HCT116 (cell line): ENCODE measurements at regions not wholly inside any gene's neighbourhood (a gene's known extent, or its start where the extent isn't known, plus 50 kb on each side); places are given as distances from the start of the nearest gene placed in this dataset.

Experiments used
- ATAC-seq: fragments of 200-7000 bp; cut with Tn5 transposase; 2 replicates; pipeline ENCODE4 v1.9.1; 2020; ENCODE audit warnings: mild to moderate bottlenecking, moderate library complexity
- BruUV-seq: library from RNA; stranded (reverse); fragments of 400-500 nt; replicated peaks from 2 replicates; lab custom pipeline; 2021; lab: Mats Ljungman, UMichigan
- CTCF ChIA-PET: fragments of 300-600 bp; sonication (Branson Sonifier 250); formaldehyde crosslinking; loops from one replicate; lab custom pipeline; 2021; ENCODE audit warnings: antibody characterized with exemption; lab: Charles Lee
- POLR2A ChIA-PET: fragments of 300-600, 350-600 bp; sonication (Branson Sonifier 250); formaldehyde crosslinking; loops from one replicate; lab custom pipeline; 2021; ENCODE audit warnings: antibody characterized with exemption; lab: Charles Lee
- RAD21 ChIA-PET, 2 experiments: fragments of 300-600 bp; sonication (Branson Sonifier 250); formaldehyde crosslinking; loops; one replicate each; lab custom pipeline; 2023; ENCODE audit warnings: low total read pairs in 2 of 2; ENCODE audit not compliant: uncharacterized antibody in 2 of 2, unreplicated experiment in 2 of 2, low non-redundant PET in 1 of 2; lab: Charles Lee
- DNase-seq: peaks from one replicate; pipeline ENCODE4 v3.0.0-alpha.2; 2010; ENCODE audit warnings: low read depth, low spot score
- H2AFZ ChIP-seq: fragments of 200-600 bp; shearing (Covaris generic), sonication (generic); 2 replicates; pipeline ENCODE4 v1.6.1; 2017; ENCODE audit warnings: low read depth, mixed run types, mixed read lengths, antibody characterized with exemption, low read length; ENCODE audit not compliant: poor library complexity, severe bottlenecking
- H3K27ac ChIP-seq: 2 replicates; pipeline ENCODE4 v1.5.1; 2012; ENCODE audit warnings: low read depth, low read length
- H3K27me3 ChIP-seq: fragments of 200-600 bp; sonication (generic); 2 replicates; pipeline ENCODE4 v1.6.1; 2016; ENCODE audit warnings: mixed run types, low read length, mixed read lengths; ENCODE audit not compliant: insufficient read depth
- H3K36me3 ChIP-seq, 2 experiments: fragments of 200-500 bp in 1 of 2; fragments of 200-600 bp in 1 of 2; sonication (Bioruptor generic) in 1 of 2; sonication (generic) in 1 of 2; 2 replicates each; pipeline versions ENCODE4 v1.5.1 to v1.6.1; 2014 to 2016; ENCODE audit warnings: low read length in 2 of 2, inconsistent platforms in 1 of 2, mixed read lengths in 1 of 2, mixed run types in 1 of 2; ENCODE audit not compliant: insufficient read depth in 2 of 2, control insufficient read depth in 1 of 2
- H3K4me1 ChIP-seq, 2 experiments: fragments of 200-600 bp in 1 of 2; sonication (generic) in 1 of 2; 2 replicates each; pipeline versions ENCODE4 v1.5.1 to v1.6.1; 2012 to 2017; ENCODE audit warnings: low read length in 2 of 2, inconsistent platforms in 1 of 2, mild to moderate bottlenecking in 1 of 2, mixed read lengths in 1 of 2, mixed run types in 1 of 2, moderate library complexity in 1 of 2; ENCODE audit not compliant: insufficient read depth in 2 of 2, control insufficient read depth in 1 of 2
- H3K4me2 ChIP-seq: fragments of 200-600 bp; sonication (generic); 2 replicates; pipeline ENCODE4 v1.6.1; 2017; ENCODE audit warnings: mixed run types, low read length, mixed read lengths
- H3K4me3 ChIP-seq, 2 experiments: fragments of 200-600 bp in 1 of 2; sonication (generic) in 1 of 2; replicated peaks in 1 of 2; 2 replicates each; pipeline ENCODE4 v1.5.1; 2011 to 2016; ENCODE audit warnings: low read length in 2 of 2, control low read depth in 1 of 2, low read depth in 1 of 2, mild to moderate bottlenecking in 1 of 2, mixed read lengths in 1 of 2, mixed run types in 1 of 2
- H3K79me2 ChIP-seq: fragments of 200-600 bp; sonication (generic); 2 replicates; pipeline ENCODE4 v1.6.1; 2017; ENCODE audit warnings: mild to moderate bottlenecking, mixed run types, low read length, moderate library complexity, mixed read lengths; ENCODE audit not compliant: insufficient read depth
- H3K9ac ChIP-seq: fragments of 200-600 bp; sonication (generic); 2 replicates; pipeline ENCODE4 v1.6.1; 2016; ENCODE audit warnings: low read length, mixed read lengths
- H3K9me2 ChIP-seq: fragments of 200-600 bp; sonication (generic), shearing (Covaris generic); 2 replicates; pipeline ENCODE4 v1.6.1; 2017; ENCODE audit warnings: mixed run types, mild to moderate bottlenecking, moderate library complexity; ENCODE audit not compliant: insufficient read depth
- H3K9me3 ChIP-seq, 2 experiments: fragments of 200-500 bp in 1 of 2; fragments of 200-600 bp in 1 of 2; sonication (Bioruptor generic) in 1 of 2; sonication (generic) in 1 of 2; 2 replicates each; pipeline ENCODE4 v1.6.1; 2014 to 2017; ENCODE audit warnings: low read length in 2 of 2, mixed read lengths in 2 of 2, inconsistent platforms in 1 of 2, low read depth in 1 of 2, mild to moderate bottlenecking in 1 of 2, mixed run types in 1 of 2, moderate library complexity in 1 of 2; ENCODE audit not compliant: control insufficient read depth in 1 of 2, insufficient read depth in 1 of 2
- H4K20me1 ChIP-seq: fragments of 200-600 bp; sonication (generic), shearing (Covaris generic); 2 replicates; pipeline ENCODE4 v1.6.1; 2017; ENCODE audit warnings: mixed run types, mild to moderate bottlenecking, moderate library complexity; ENCODE audit not compliant: insufficient read depth
- CBX3 ChIP-seq: IDR thresholded peaks from 2 replicates; pipeline ENCODE4 v1.6.1; 2012; ENCODE audit warnings: low read depth
- CTCF ChIP-seq, 3 experiments: fragments of 200-600 bp in 1 of 3; sonication (generic) in 1 of 3; IDR thresholded peaks in 2 of 3; conservative IDR thresholded peaks in 1 of 3; 2 replicates each; pipeline ENCODE4 v1.5.1; 2012 to 2017; ENCODE audit warnings: low read depth in 2 of 3, low read length in 2 of 3, antibody characterized with exemption in 1 of 3, borderline replicate concordance in 1 of 3, control low read depth in 1 of 3, mild to moderate bottlenecking in 1 of 3, mixed read lengths in 1 of 3, mixed run types in 1 of 3, moderate library complexity in 1 of 3; ENCODE audit not compliant: insufficient read depth in 1 of 3
- EGR1 ChIP-seq: IDR thresholded peaks from 2 replicates; pipeline ENCODE4 v1.6.1; 2012; ENCODE audit warnings: low read depth
- ELF1 ChIP-seq: IDR thresholded peaks from 2 replicates; pipeline ENCODE4 v1.6.1; 2012; ENCODE audit warnings: low read depth, borderline replicate concordance
- EZH2 ChIP-seq: fragments of 200-600 bp; sonication (generic); IDR thresholded peaks from 2 replicates; pipeline ENCODE4 v1.6.1; 2017; ENCODE audit warnings: antibody characterized with exemption, mixed run types
- EZH2phosphoT487 ChIP-seq: fragments of 200-600 bp; IDR thresholded peaks from 2 replicates; pipeline ENCODE4 v1.6.1; 2018; ENCODE audit warnings: antibody characterized with exemption, borderline replicate concordance
- FOSL1 ChIP-seq: IDR thresholded peaks from 2 replicates; pipeline ENCODE4 v1.6.1; 2012; ENCODE audit warnings: low read depth
- JUND ChIP-seq: IDR thresholded peaks from 2 replicates; pipeline ENCODE4 v1.6.1; 2012
- MAX ChIP-seq: IDR thresholded peaks from 2 replicates; pipeline ENCODE4 v1.6.1; 2012
- POLR2A ChIP-seq: IDR thresholded peaks from 2 replicates; pipeline ENCODE4 v1.7.0; 2011; ENCODE audit warnings: borderline replicate concordance; ENCODE audit not compliant: insufficient read depth, insufficient read length; ENCODE audit errors: extremely low read depth
- POLR2AphosphoS5 ChIP-seq: IDR thresholded peaks from 2 replicates; pipeline ENCODE4 v1.6.1; 2011; ENCODE audit warnings: mild to moderate bottlenecking, low read depth, low read length, moderate library complexity
- RAD21 ChIP-seq: IDR thresholded peaks from 2 replicates; pipeline ENCODE4 v1.6.1; 2012; ENCODE audit warnings: low read depth, mild to moderate bottlenecking
- REST ChIP-seq: IDR thresholded peaks from 2 replicates; pipeline ENCODE4 v1.6.1; 2012; ENCODE audit warnings: low read depth
- SP1 ChIP-seq: IDR thresholded peaks from 2 replicates; pipeline ENCODE4 v1.6.1; 2012; ENCODE audit warnings: low read depth
- SRF ChIP-seq: IDR thresholded peaks from 2 replicates; pipeline ENCODE4 v1.6.1; 2012; ENCODE audit warnings: low read depth
- TCF7L2 ChIP-seq: IDR thresholded peaks from 2 replicates; pipeline ENCODE4 v1.7.0; 2011; ENCODE audit warnings: borderline replicate concordance, inconsistent platforms; ENCODE audit not compliant: insufficient read depth, insufficient read length; ENCODE audit errors: extremely low read depth
- ZBTB33 ChIP-seq: IDR thresholded peaks from 2 replicates; pipeline ENCODE4 v1.6.1; 2011; ENCODE audit warnings: mild to moderate bottlenecking, low read length, moderate library complexity; ENCODE audit not compliant: insufficient replicate concordance; ENCODE audit errors: extremely low read depth
- ZFX ChIP-seq: fragments of 450-650 bp; IDR thresholded peaks from 2 replicates; pipeline ENCODE4 v1.6.1; 2017
- intact Hi-C: fragments of 100-400 bp; cut with micrococcal nuclease; formaldehyde crosslinking; loops from 2 replicates; pipeline ENCODE4 v1.10.0; 2022

GRCh38 chr21:35905963-35906345 lies 154.4 kb downstream of the SETD4 start:
- no peak overlapping the region for H2AFZ ChIP-seq
- no peak overlapping the region for H3K4me3 ChIP-seq
- no peaks in the 10 kb centered on the region for H3K36me3 ChIP-seq
- no TSS peak for BruUV-seq
- ChIA-PET POLR2A (no interaction called here), RAD21 (no interaction called here), CTCF (no interaction called here)
- intact Hi-C loops: no loop called here
- no peak overlapping the region for H3K4me2 ChIP-seq
- no peak for TF ChIP-seq EZH2
- TF ChIP-seq EGR1: no peak
- no peak for TF ChIP-seq JUND
- TF ChIP-seq EZH2phosphoT487: no peak
- TF ChIP-seq REST: no peak
- no peak for TF ChIP-seq TCF7L2
- no peak for TF ChIP-seq MAX
- TF ChIP-seq ZBTB33: no peak
- no peak for TF ChIP-seq POLR2A
- no peak for TF ChIP-seq CTCF (IDR thresholded peaks at IDR 0.05 in 2 of 3, conservative IDR thresholded peaks at IDR 0.05 in 1 of 3; ENCODE audit: borderline replicate concordance in 1 of 3, insufficient read depth in 1 of 3, low read depth in 2 of 3, low read length in 2 of 3)
- TF ChIP-seq CBX3: no peak
- no peak for TF ChIP-seq POLR2AphosphoS5
- no peak for TF ChIP-seq RAD21
- no peak for TF ChIP-seq SP1
- TF ChIP-seq SRF: no peak
- TF ChIP-seq ELF1: no peak
- TF ChIP-seq FOSL1: no peak
- TF ChIP-seq ZFX: no peak
- no peaks in the 10 kb centered on the region for H4K20me1 ChIP-seq
- H3K27ac ChIP-seq: no peak overlapping the region
- H3K4me1 ChIP-seq: no peaks in the 10 kb centered on the region
- H3K9me3 ChIP-seq: no peaks in the 10 kb centered on the region
- ATAC-seq (no peak), DNase-seq (no peak)
- H3K27me3 ChIP-seq: no peaks in the 10 kb centered on the region
- H3K9ac ChIP-seq: no peak overlapping the region
- no peaks in the 10 kb centered on the region for H3K79me2 ChIP-seq
- H3K9me2 ChIP-seq: no peaks in the 10 kb centered on the region
